H1 (cell line): ENCODE measurements at regions not wholly inside any gene's neighbourhood (a gene's known extent, or its start where the extent isn't known, plus 50 kb on each side); places are given as distances from the start of the nearest gene placed in this dataset.

ENCODE experiments used
- RAD21 ChIP-seq, 2 experiments: IDR thresholded peaks in 1 of 2; conservative IDR thresholded peaks in 1 of 2; 2 replicates each; pipeline ENCODE4 v1.6.1; 2011; ENCODE audit warnings: low read depth in 2 of 2, low read length in 2 of 2, improper control_type of control experiment in 1 of 2, inconsistent platforms in 1 of 2, mild to moderate bottlenecking in 1 of 2, moderate library complexity in 1 of 2
- RFX5 ChIP-seq: IDR thresholded peaks from 2 replicates; pipeline ENCODE4 v1.6.1; 2011; ENCODE audit warnings: low read depth, low read length, improper control_type of control experiment, borderline replicate concordance
- SAP30 ChIP-seq: fragments of 300-600 bp; sonication (generic); IDR thresholded peaks from 2 replicates; pipeline ENCODE4 v1.7.1; 2012; ENCODE audit warnings: low read length, moderate library complexity, mild to moderate bottlenecking, inconsistent platforms; ENCODE audit not compliant: insufficient read depth, insufficient replicate concordance
- SP4 ChIP-seq: IDR thresholded peaks from 2 replicates; pipeline ENCODE4 v1.6.1; 2012; ENCODE audit warnings: low read length, inconsistent platforms

GRCh38 chrX:13933352-13933751 is 96.3 kb downstream of the GEMIN8 start (continued):
- TF ChIP-seq RFX5, result no peak
- TF ChIP-seq RAD21 (IDR thresholded peaks at IDR 0.05 in 1 of 2, conservative IDR thresholded peaks at IDR 0.05 in 1 of 2; ENCODE audit: low read depth in 2 of 2, low read length in 2 of 2), result no peak
- TF ChIP-seq SAP30, result no peak
- no peak for TF ChIP-seq SP4
